Osteoblast (primary cell): ENCODE measurements at regions not wholly inside any gene's neighbourhood (a gene's known extent, or its start where the extent isn't known, plus 50 kb on each side); places are given as distances from the start of the nearest gene placed in this dataset.

Experiments used
- DNase-seq: peaks from one replicate; pipeline ENCODE4 v3.0.0; 2011; ENCODE audit warnings: low spot score, mixed read lengths; ENCODE audit not compliant: insufficient read length; ENCODE audit errors: missing footprints
- H2AFZ ChIP-seq: 2 replicates; pipeline ENCODE4 v1.6.0; 2011; ENCODE audit warnings: mild to moderate bottlenecking, low read length
- H3K27ac ChIP-seq: 2 replicates; pipeline ENCODE4 v1.5.1; 2011; ENCODE audit warnings: mild to moderate bottlenecking, low read depth, low read length, moderate library complexity
- H3K27me3 ChIP-seq: 2 replicates; pipeline ENCODE4 v1.6.0; 2012; ENCODE audit warnings: mild to moderate bottlenecking, control low read depth, inconsistent platforms, low read length, moderate library complexity; ENCODE audit not compliant: insufficient read depth
- H3K36me3 ChIP-seq: 2 replicates; pipeline ENCODE4 v1.5.1; 2011; ENCODE audit warnings: mild to moderate bottlenecking, low read length, control low read depth, moderate library complexity; ENCODE audit not compliant: insufficient read depth
- H3K4me1 ChIP-seq: 2 replicates; pipeline ENCODE4 v1.5.1; 2011; ENCODE audit warnings: mild to moderate bottlenecking, low read length, control low read depth, moderate library complexity; ENCODE audit not compliant: insufficient read depth
- H3K4me2 ChIP-seq: 2 replicates; pipeline ENCODE4 v1.6.0; 2011; ENCODE audit warnings: mild to moderate bottlenecking, low read length; ENCODE audit not compliant: insufficient read depth
- H3K4me3 ChIP-seq: fragments of 200-600 bp; sonication (generic); 3 replicates; pipeline ENCODE4 v1.5.1; 2012; ENCODE audit warnings: mild to moderate bottlenecking, low read length, inconsistent platforms; ENCODE audit not compliant: insufficient read depth
- H3K79me2 ChIP-seq: 2 replicates; pipeline ENCODE4 v1.6.0; 2012; ENCODE audit warnings: mild to moderate bottlenecking, low read length, control low read depth, inconsistent platforms; ENCODE audit not compliant: insufficient read depth
- H3K9me3 ChIP-seq: 2 replicates; pipeline ENCODE4 v1.5.1; 2011; ENCODE audit warnings: low read depth, low read length, control low read depth
- H4K20me1 ChIP-seq: 2 replicates; pipeline ENCODE4 v1.6.0; 2012; ENCODE audit warnings: mild to moderate bottlenecking, low read length, control low read depth; ENCODE audit not compliant: insufficient read depth
- TF ChIP-seq, protein P1 (sequence below): IDR thresholded peaks from 2 replicates; pipeline ENCODE4 v1.5.1; 2011; ENCODE audit warnings: mild to moderate bottlenecking, low read depth, low read length, moderate library complexity; ENCODE audit errors: extremely low read depth

GRCh38 chr6:3643921-3644738, 107.4 kb downstream of the PXDC1 start:
- Histone ChIP-seq H3K27ac (no peak overlapping the region), H3K4me3 (no peak overlapping the region), H4K20me1 (no peaks in the 10 kb centered on the region), H3K4me2 (no peak overlapping the region), H2AFZ (no peak overlapping the region), H3K4me1 (no peaks in the 10 kb centered on the region), H3K79me2 (no peaks in the 10 kb centered on the region), H3K9me3 (no peaks in the 10 kb centered on the region), H3K36me3 (no peaks in the 10 kb centered on the region), H3K27me3 (peaks cover 3% of the 10 kb centered on the region)
- TF ChIP-seq, protein P1, sequence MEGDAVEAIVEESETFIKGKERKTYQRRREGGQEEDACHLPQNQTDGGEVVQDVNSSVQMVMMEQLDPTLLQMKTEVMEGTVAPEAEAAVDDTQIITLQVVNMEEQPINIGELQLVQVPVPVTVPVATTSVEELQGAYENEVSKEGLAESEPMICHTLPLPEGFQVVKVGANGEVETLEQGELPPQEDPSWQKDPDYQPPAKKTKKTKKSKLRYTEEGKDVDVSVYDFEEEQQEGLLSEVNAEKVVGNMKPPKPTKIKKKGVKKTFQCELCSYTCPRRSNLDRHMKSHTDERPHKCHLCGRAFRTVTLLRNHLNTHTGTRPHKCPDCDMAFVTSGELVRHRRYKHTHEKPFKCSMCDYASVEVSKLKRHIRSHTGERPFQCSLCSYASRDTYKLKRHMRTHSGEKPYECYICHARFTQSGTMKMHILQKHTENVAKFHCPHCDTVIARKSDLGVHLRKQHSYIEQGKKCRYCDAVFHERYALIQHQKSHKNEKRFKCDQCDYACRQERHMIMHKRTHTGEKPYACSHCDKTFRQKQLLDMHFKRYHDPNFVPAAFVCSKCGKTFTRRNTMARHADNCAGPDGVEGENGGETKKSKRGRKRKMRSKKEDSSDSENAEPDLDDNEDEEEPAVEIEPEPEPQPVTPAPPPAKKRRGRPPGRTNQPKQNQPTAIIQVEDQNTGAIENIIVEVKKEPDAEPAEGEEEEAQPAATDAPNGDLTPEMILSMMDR: no peak
- DNase-seq: no peak

GRCh38 chr6:3640868-3641267, 110.6 kb downstream of the PXDC1 start:
- Histone ChIP-seq H3K27me3 (peaks cover 3% of the 10 kb centered on the region), H4K20me1 (no peaks in the 10 kb centered on the region), H3K36me3 (no peaks in the 10 kb centered on the region), H3K4me2 (no peak overlapping the region), H3K4me3 (no peak overlapping the region), H3K79me2 (no peaks in the 10 kb centered on the region), H3K27ac (no peak overlapping the region), H3K9me3 (no peaks in the 10 kb centered on the region), H3K4me1 (no peaks in the 10 kb centered on the region), H2AFZ (no peak overlapping the region)
- no peak for DNase-seq
- TF ChIP-seq, protein P1: no peak

- Histone ChIP-seq H3K4me1 (no peaks in the 10 kb centered on the region), H3K79me2 (no peaks in the 10 kb centered on the region), H3K27me3 (peaks cover 6% of the 10 kb centered on the region), H3K27ac (no peak overlapping the region), H3K36me3 (no peaks in the 10 kb centered on the region), H3K4me3 (no peak overlapping the region), H3K4me2 (no peak overlapping the region), H4K20me1 (no peaks in the 10 kb centered on the region), H2AFZ (no peak overlapping the region), H3K9me3 (no peaks in the 10 kb centered on the region)
- TF ChIP-seq, protein P1: no peak
- no peak for DNase-seq
These were observed 112.9 kb downstream of the PXDC1 start for GRCh38 chr6:3638662-3639061.

GRCh38 chr6:3636060-3636459, 115.5 kb downstream of the PXDC1 start:
- no peaks in the 10 kb centered on the region for H3K9me3 ChIP-seq
- TF ChIP-seq, protein P1: no peak
- no peaks in the 10 kb centered on the region for H4K20me1 ChIP-seq
- no peak overlapping the region for H3K4me2 ChIP-seq
- H3K27me3 ChIP-seq: peaks cover 3% of the 10 kb centered on the region
- no peak overlapping the region for H3K4me3 ChIP-seq
- H3K36me3 ChIP-seq: no peaks in the 10 kb centered on the region
- no peak overlapping the region for H2AFZ ChIP-seq
- no peak for DNase-seq
- no peaks in the 10 kb centered on the region for H3K79me2 ChIP-seq
- H3K27ac ChIP-seq: no peak overlapping the region
- H3K4me1 ChIP-seq: no peaks in the 10 kb centered on the region
